K562 (cell line): ENCODE measurements at regions not wholly inside any gene's neighbourhood (a gene's known extent, or its start where the extent isn't known, plus 50 kb on each side); places are given as distances from the start of the nearest gene placed in this dataset.

Experiments
- ATAC-seq: fragments of 200-7000 bp; cut with Tn5 transposase; 3 replicates; pipeline ENCODE4 v1.9.1; 2020; ENCODE audit warnings: moderate library complexity
- BruUV-seq: library from RNA; stranded (reverse); fragments of 400-500 nt; replicated peaks from 2 replicates; lab custom pipeline; 2021; lab: Mats Ljungman, UMichigan
- CTCF ChIA-PET: fragments of 300-600 bp; formaldehyde crosslinking; extraction: SDS; loops from one replicate; lab custom pipeline; 2021; ENCODE audit warnings: low intra/inter-chr PET ratio; lab: Yijun Ruan, JAX
- POLR2A ChIA-PET: fragments of 300-600, 350-650 bp; sonication (Branson Sonifier 250); formaldehyde crosslinking; extraction: SDS; loops from one replicate; lab custom pipeline; 2021; ENCODE audit warnings: antibody characterized with exemption, inconsistent platforms; lab: Yijun Ruan, JAX
- DNase-seq, 4 experiments: peaks; one replicate each; pipeline versions ENCODE4 v3.0.0 to v3.0.0-alpha.2; 2011 to 2018; ENCODE audit warnings: low spot score in 3 of 4, mixed read lengths in 3 of 4; ENCODE audit errors: extremely low read depth in 1 of 4
- FAIRE-seq: peaks from 2 replicates; lab custom pipeline; 2011; peaks lifted over from hg19 to GRCh38; lab: Jason Lieb, UNC
- H2AFZ ChIP-seq: 2 replicates; pipeline ENCODE4 v1.6.0; 2011; ENCODE audit warnings: low read depth, low read length, control low read depth, inconsistent platforms
- H3K27ac ChIP-seq: fragments of 200-600 bp; 3 replicates; pipeline ENCODE4 v1.8.0; 2011; ENCODE audit warnings: low read depth, mild to moderate bottlenecking, control low read depth, inconsistent platforms, low read length, moderate library complexity, mixed read lengths; ENCODE audit errors: extremely low read depth
- H3K27me3 ChIP-seq, 2 experiments: fragments of 300-600 bp in 1 of 2; 2 replicates in 1 of 2; 3 replicates in 1 of 2; pipeline versions ENCODE4 v1.6.0 to v1.8.0; 2011; ENCODE audit warnings: inconsistent platforms in 2 of 2, low read length in 2 of 2, mild to moderate bottlenecking in 1 of 2, mixed read lengths in 1 of 2, moderate library complexity in 1 of 2; ENCODE audit not compliant: control insufficient read depth in 2 of 2, insufficient read depth in 2 of 2
- H3K36me3 ChIP-seq: fragments of 300-600 bp; 3 replicates; pipeline ENCODE4 v1.8.0; 2011; ENCODE audit warnings: mild to moderate bottlenecking, low read length, inconsistent platforms; ENCODE audit not compliant: control insufficient read depth, insufficient read depth
- H3K4me1 ChIP-seq, 2 experiments: fragments of 200-600 bp in 1 of 2; replicated peaks in 1 of 2; 2 replicates in 1 of 2; 3 replicates in 1 of 2; pipeline versions ENCODE4 v1.5.1 to v1.8.0; 2011; ENCODE audit warnings: inconsistent platforms in 2 of 2, low read length in 2 of 2, mild to moderate bottlenecking in 1 of 2, mixed read lengths in 1 of 2, moderate library complexity in 1 of 2; ENCODE audit not compliant: control insufficient read depth in 2 of 2, insufficient read depth in 2 of 2
- H3K4me2 ChIP-seq: 2 replicates; pipeline ENCODE4 v1.6.1; 2011; ENCODE audit warnings: low read length, control low read depth, inconsistent platforms, mixed read lengths; ENCODE audit not compliant: insufficient read depth
- H3K4me3 ChIP-seq: fragments of 200-600 bp; sonication (generic), shearing (Covaris generic); 2 replicates; pipeline ENCODE4 v1.5.1; 2016; ENCODE audit warnings: control low read depth, inconsistent platforms
- H3K79me2 ChIP-seq: fragments of 200-600 bp; 3 replicates; pipeline ENCODE4 v1.8.0; 2011; ENCODE audit warnings: low read length, inconsistent platforms; ENCODE audit not compliant: control insufficient read depth, insufficient read depth
- H3K9ac ChIP-seq, 2 experiments: 2 replicates each; pipeline versions ENCODE4 v1.6.0 to v1.6.1; 2011; ENCODE audit warnings: low read depth in 2 of 2, low read length in 2 of 2, control low read depth in 1 of 2, inconsistent platforms in 1 of 2, mild to moderate bottlenecking in 1 of 2, mixed read lengths in 1 of 2; ENCODE audit not compliant: insufficient read depth in 1 of 2
- H3K9me1 ChIP-seq: one replicate; pipeline ENCODE4 v1.6.0; 2011; ENCODE audit warnings: inconsistent platforms, mild to moderate bottlenecking, low read length, moderate library complexity; ENCODE audit not compliant: control insufficient read depth, insufficient read depth
- H3K9me3 ChIP-seq: replicated peaks from 2 replicates; pipeline ENCODE4 v1.5.1; 2011; ENCODE audit warnings: low read depth, low read length, inconsistent platforms; ENCODE audit not compliant: control insufficient read depth, insufficient read depth
- H4K20me1 ChIP-seq: replicated peaks from 2 replicates; pipeline ENCODE4 v1.6.1; 2011; ENCODE audit warnings: low read length, inconsistent platforms, mixed read lengths; ENCODE audit not compliant: control insufficient read depth, insufficient read depth
- ASH1L ChIP-seq: fragments of 450-650 bp; IDR thresholded peaks from 2 replicates; pipeline ENCODE4 v1.6.1; 2018; ENCODE audit warnings: borderline replicate concordance, mild to moderate bottlenecking, low read depth; ENCODE audit not compliant: partially characterized antibody
- BRD4 ChIP-seq: fragments of 200-600 bp; sonication (generic); IDR thresholded peaks from 2 replicates; pipeline ENCODE4 v1.6.1; 2017; ENCODE audit warnings: inconsistent platforms
- CHD4 ChIP-seq: fragments of 200-600 bp; sonication (generic); IDR thresholded peaks from 3 replicates; pipeline ENCODE4 v1.6.1; 2012; ENCODE audit warnings: low read depth, mild to moderate bottlenecking, mixed read lengths, low read length, inconsistent platforms; ENCODE audit not compliant: insufficient read depth, insufficient replicate concordance, poor library complexity, severe bottlenecking
- CREM ChIP-seq: IDR thresholded peaks from 2 replicates; pipeline ENCODE4 v1.6.1; 2014; ENCODE audit warnings: antibody characterized with exemption, low read depth
- DDX20 ChIP-seq: fragments of 450-650 bp; IDR thresholded peaks from 2 replicates; pipeline ENCODE4 v1.6.1; 2016; ENCODE audit warnings: missing genetic modification characterization, low read depth, mild to moderate bottlenecking, missing compliant biosample characterization, moderate library complexity
- ERF ChIP-seq: fragments of 450-650 bp; formaldehyde crosslinking; IDR thresholded peaks from 2 replicates; pipeline ENCODE4 v1.4.0; 2020; ENCODE audit warnings: mild to moderate bottlenecking, mixed read lengths
- FOXK2 ChIP-seq, 2 experiments: fragments of 450-650 bp; IDR thresholded peaks in 1 of 2; conservative IDR thresholded peaks in 1 of 2; 2 replicates each; pipeline ENCODE4 v1.6.1; 2016; ENCODE audit warnings: low read depth in 2 of 2, mild to moderate bottlenecking in 1 of 2
- MAFG ChIP-seq: fragments of 450-650 bp; conservative IDR thresholded peaks from 2 replicates; pipeline ENCODE4 v1.6.1; 2016; ENCODE audit warnings: missing genetic modification characterization, missing compliant biosample characterization
- MCM2 ChIP-seq: fragments of 450-650 bp; IDR thresholded peaks from 2 replicates; pipeline ENCODE4 v1.6.1; 2017; ENCODE audit warnings: low read depth, mild to moderate bottlenecking
- MCM5 ChIP-seq: fragments of 450-650 bp; IDR thresholded peaks from 2 replicates; pipeline ENCODE4 v1.6.1; 2016; ENCODE audit warnings: low read depth
- MXD1 ChIP-seq: fragments of 250-450 bp; sonication (Bioruptor Pico); IDR thresholded peaks from 2 replicates; pipeline ENCODE4 v1.8.0; 2021; ENCODE audit warnings: borderline replicate concordance, mild to moderate bottlenecking, moderate library complexity; ENCODE audit not compliant: poor library complexity, severe bottlenecking
- RBM34 ChIP-seq: fragments of 200-400 bp; formaldehyde crosslinking; IDR thresholded peaks from 2 replicates; pipeline ENCODE4 v1.6.1; 2018; ENCODE audit warnings: low read length, borderline replicate concordance; ENCODE audit not compliant: insufficient read depth
- RBM39 ChIP-seq: fragments of 200-400 bp; formaldehyde crosslinking; optimal IDR thresholded peaks from 2 replicates; pipeline ENCODE3; 2018; ENCODE audit warnings: low read depth, low read length
- SLC30A9 ChIP-seq: fragments of 250-450 bp; sonication (Bioruptor Pico); IDR thresholded peaks from 2 replicates; pipeline ENCODE4 v1.8.0; 2022; ENCODE audit warnings: mild to moderate bottlenecking, moderate library complexity
- STAT5A ChIP-seq: IDR thresholded peaks from 2 replicates; pipeline ENCODE4 v1.6.1; 2012; ENCODE audit warnings: low read length, inconsistent platforms, borderline replicate concordance
- TRIM28 ChIP-seq: fragments of 450-650 bp; IDR thresholded peaks from 2 replicates; pipeline ENCODE4 v1.6.1; 2017
- ZNF165 ChIP-seq: fragments of 250-450 bp; sonication (Bioruptor Pico); IDR thresholded peaks from 2 replicates; pipeline ENCODE4 v1.4.0; 2020; ENCODE audit warnings: borderline replicate concordance
- ZNF354B ChIP-seq: fragments of 250-450 bp; sonication (Bioruptor Pico); IDR thresholded peaks from 2 replicates; pipeline ENCODE4 v1.4.0; 2020
- ZNF586 ChIP-seq: fragments of 450-650 bp; formaldehyde crosslinking; conservative IDR thresholded peaks from 2 replicates; pipeline ENCODE4 v1.4.0; 2020; ENCODE audit warnings: mild to moderate bottlenecking, moderate library complexity
- ZNF79 ChIP-seq: fragments of 250-450 bp; sonication (Bioruptor Pico); IDR thresholded peaks from 2 replicates; pipeline ENCODE4 v1.4.0; 2020; ENCODE audit warnings: low read depth, mild to moderate bottlenecking, moderate library complexity
- WGBS: fragments of 100-300 bp; shearing (Covaris generic); methylation state at CpG from one replicate; pipeline ENCODE4 v1.1.6; 2016; ENCODE audit warnings: low coverage, mixed read lengths; ENCODE audit not compliant: insufficient coverage; ENCODE audit errors: missing lambda C conversion rate; 5-methylcytosine and 5-hydroxymethylcytosine counted together
- in situ Hi-C: fragments of 300-500 bp; cut with MboI; formaldehyde crosslinking; loops from 4 replicates; pipeline ENCODE4 v1.15.0; 2018; ENCODE audit warnings: inconsistent platforms, mixed read lengths
- intact Hi-C: fragments of 100-400 bp; cut with micrococcal nuclease; formaldehyde crosslinking; loops from 2 replicates; pipeline ENCODE4 v1.14.2; 2022

GRCh38 chr2:4107179-4107578 is 403.8 kb downstream of the DCDC2C start:
- 2% methylated on average over 7 of the region's 7 CpGs for WGBS

GRCh38 chr2:4110273-4110672 is 406.9 kb downstream of the DCDC2C start:
- DNase-seq (no peak), ATAC-seq (no peak), FAIRE-seq (no peak)
- intact Hi-C loops (no loop called here), in situ Hi-C loops (no loop called here)
- TF ChIP-seq ZNF165 (CRISPR knock-in tag) (no peak), DDX20 (tag) (no peak), ZNF586 (no peak), MAFG (tag) (no peak), TRIM28 (no peak), MCM5 (no peak), STAT5A (no peak), MXD1 (CRISPR knock-in tag) (no peak), CREM (no peak), CHD4 (no peak), SLC30A9 (CRISPR knock-in tag) (no peak), RBM39 (no peak)
- Histone ChIP-seq H3K36me3 (no peaks in the 10 kb centered on the region), H3K4me1 (no peaks in the 10 kb centered on the region), H2AFZ (no peak overlapping the region), H3K4me2 (no peak overlapping the region), H3K27me3 (no peaks in the 10 kb centered on the region), H4K20me1 (no peaks in the 10 kb centered on the region), H3K79me2 (no peaks in the 10 kb centered on the region), H3K9ac (no peak overlapping the region), H3K9me3 (no peaks in the 10 kb centered on the region), H3K27ac (no peak overlapping the region), H3K4me3 (no peak overlapping the region), H3K9me1 (no peaks in the 10 kb centered on the region)
- no TSS peak for BruUV-seq
- 8% methylated on average over 4 of the region's 4 CpGs for WGBS
- ChIA-PET POLR2A (no interaction called here), CTCF (no interaction called here)

More at GRCh38 chr2:4107179-4107578, 403.8 kb downstream of the DCDC2C start:
- ATAC-seq: no peak
- POLR2A ChIA-PET: no interaction called here
- Histone ChIP-seq H3K4me1 (no peaks in the 10 kb centered on the region), H3K27ac (no peak overlapping the region), H3K9me1 (no peaks in the 10 kb centered on the region), H3K4me3 (no peak overlapping the region), H2AFZ (no peak overlapping the region), H3K9me3 (no peaks in the 10 kb centered on the region; the same call in 1 of the 2 replicates), H3K4me2 (no peak overlapping the region), H3K9ac (no peak overlapping the region), H3K27me3 (no peaks in the 10 kb centered on the region), H4K20me1 (no peaks in the 10 kb centered on the region), H3K79me2 (no peaks in the 10 kb centered on the region), H3K36me3 (no peaks in the 10 kb centered on the region)
- no peak for FAIRE-seq
- in situ Hi-C loops (no loop called here), intact Hi-C loops (no loop called here)
- TF ChIP-seq BRD4 (no peak), ZNF79 (CRISPR knock-in tag) (no peak), ASH1L (no peak), ZNF354B (CRISPR knock-in tag) (no peak), FOXK2 (conservative IDR thresholded peaks at IDR 0.05 in 1 of 2, IDR thresholded peaks at IDR 0.05 in 1 of 2; ENCODE audit: low read depth in 2 of 2) (no peak), RBM34 (no peak), ERF (no peak), MCM2 (no peak)
- CTCF ChIA-PET: no interaction called here
- DNase-seq: no peak
- no TSS peak for BruUV-seq
